A204.1 (cell line): ENCODE measurements at regions not wholly inside any gene's neighbourhood (a gene's known extent, or its start where the extent isn't known, plus 50 kb on each side); places are given as distances from the start of the nearest gene placed in this dataset.
"Not testable (repeated sequence)": the region's sequence is repeated elsewhere in the genome, so short reads cannot be mapped to it uniquely, and the experiment has no call there.

Source experiments
- FAIRE-seq: peaks from 2 replicates; lab custom pipeline; 2012; peaks lifted over from hg19 to GRCh38; lab: Jason Lieb, UNC

- FAIRE-seq: no peak
Observed at GRCh38 chr7:121521711-121522400, 125.7 kb upstream of the FAM3C start.

DNA sequence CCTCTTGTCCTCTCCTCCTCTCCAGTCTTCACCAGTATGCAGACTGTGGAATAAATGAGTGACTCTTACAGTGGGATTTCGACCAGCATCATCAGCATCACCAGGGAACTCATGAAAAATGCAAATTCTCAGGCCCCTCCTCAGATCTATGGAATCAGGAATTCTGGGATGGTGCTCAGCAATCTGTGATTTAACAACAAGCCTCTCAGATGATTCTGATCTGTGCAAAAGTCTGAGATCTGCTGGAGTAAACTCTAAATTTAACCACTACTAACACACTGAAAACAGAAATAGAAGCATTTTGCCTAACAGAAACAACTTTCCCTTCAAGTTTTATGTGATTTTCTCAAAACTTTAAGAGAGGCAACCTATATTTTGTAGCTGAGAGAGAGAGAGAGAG lies 124.8 kb upstream of the FAM3C start:
- no peak for FAIRE-seq

- FAIRE-seq: no peak
Observed at GRCh38 chr7:121519548-121520521, 123.7 kb upstream of the FAM3C start.

DNA sequence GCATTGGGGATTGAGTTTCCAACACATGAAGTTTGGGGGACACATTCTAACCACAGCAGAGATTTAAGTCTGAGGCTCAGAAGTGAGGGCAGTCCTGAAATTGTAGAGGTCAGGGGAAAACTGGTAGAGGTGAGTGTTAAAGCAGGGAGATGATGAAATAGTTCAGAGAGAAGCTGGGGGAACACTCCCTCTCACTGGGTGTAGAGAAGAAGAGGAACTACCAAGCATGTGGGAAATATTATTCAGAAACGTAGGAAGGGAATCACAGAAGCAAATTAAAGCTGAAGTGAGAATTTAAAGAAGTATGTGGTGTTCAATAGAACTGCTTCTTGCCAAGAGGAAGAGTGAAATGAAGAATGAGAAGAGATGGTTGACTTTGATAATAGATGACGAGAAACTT lies 121.5 kb upstream of the FAM3C start:
- no peak for FAIRE-seq

GRCh38 chr7:121516821-121517220 lies 120.7 kb upstream of the FAM3C start:
- FAIRE-seq: no peak

DNA sequence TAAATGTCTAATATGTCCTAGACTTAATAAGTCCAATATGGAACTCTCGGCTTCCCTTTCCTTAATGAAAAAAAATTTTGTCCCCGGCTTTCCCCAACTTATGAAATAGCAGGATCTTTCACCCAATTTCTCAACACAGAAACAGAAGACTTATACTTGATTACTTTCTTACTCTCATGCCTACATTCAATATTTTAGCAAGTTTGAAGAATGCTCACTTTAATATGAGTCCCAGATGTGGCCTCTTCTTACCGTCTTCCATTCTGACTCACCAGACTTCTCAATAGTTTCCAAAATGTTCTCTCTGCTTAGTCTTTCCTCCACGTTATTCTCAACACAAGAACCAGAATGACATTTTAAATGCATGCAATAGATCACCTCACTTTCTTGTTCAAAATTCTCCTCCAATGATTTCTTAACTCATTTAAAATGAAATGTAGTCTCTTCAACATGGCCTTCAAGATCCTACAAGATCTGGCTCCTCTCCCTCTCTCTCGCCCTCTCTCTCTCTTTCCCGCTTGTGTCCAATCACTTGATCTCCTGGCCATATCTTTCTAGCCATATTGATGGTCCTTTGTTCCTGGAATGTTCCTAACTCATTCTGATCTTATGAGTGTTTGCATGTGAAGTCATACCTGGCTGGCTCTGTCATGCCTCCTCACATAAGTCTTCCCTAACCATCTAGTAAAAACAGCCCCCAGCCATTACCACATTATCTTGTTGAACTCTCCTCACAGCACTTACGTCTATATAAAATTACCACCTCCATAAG lies 119.7 kb upstream of the FAM3C start:
- FAIRE-seq: no peak

DNA sequence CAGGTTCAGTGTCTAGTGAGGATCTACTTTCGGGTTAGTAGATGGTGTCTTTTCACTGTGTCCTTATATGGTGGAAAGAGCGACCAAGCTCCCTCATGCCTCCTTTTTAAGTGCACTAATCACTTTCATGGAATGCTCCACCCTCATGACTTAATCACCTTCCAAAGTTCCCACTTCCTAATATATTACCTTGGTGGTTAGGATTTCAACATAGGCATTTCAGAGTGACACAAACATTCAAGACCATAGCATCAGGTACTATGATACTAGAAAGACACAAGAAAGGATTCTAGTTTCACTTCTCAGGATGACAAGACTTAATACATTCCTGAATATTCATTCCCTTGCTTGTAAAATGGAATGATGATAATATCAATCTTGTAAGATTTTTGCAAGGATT lies 119.1 kb upstream of the FAM3C start:
- no peak for FAIRE-seq

- FAIRE-seq: no peak
Observed at GRCh38 chr7:121513105-121513504, 117.0 kb upstream of the FAM3C start.

- FAIRE-seq: no peak
Observed at GRCh38 chr7:121510858-121511482, 114.9 kb upstream of the FAM3C start.

- FAIRE-seq: no peak
Observed at GRCh38 chr7:121510302-121510701, 114.2 kb upstream of the FAM3C start.

GRCh38 chr7:121505540-121506182 lies 109.6 kb upstream of the FAM3C start:
- no peak for FAIRE-seq

DNA sequence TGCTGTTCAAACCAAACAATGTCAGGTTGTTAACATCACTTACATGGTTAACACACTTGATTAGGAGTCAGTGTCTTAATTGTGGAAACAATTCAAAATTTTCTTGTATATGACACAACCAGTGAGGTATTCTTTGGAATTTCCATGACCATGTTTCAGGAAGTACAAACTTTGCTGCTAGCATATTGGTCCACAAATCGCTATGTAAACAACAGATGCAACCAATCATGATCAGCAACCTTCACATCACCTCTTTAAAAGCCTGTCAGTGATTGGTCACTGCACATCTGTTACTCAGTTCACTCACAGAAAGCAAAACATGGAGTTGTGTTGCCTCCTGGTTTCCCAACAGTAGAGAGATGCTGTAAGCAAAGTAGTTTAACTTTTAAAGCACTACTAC lies 108.9 kb upstream of the FAM3C start:
- FAIRE-seq: no peak

- no peak for FAIRE-seq
Observed at GRCh38 chr7:121504482-121504881, 108.4 kb upstream of the FAM3C start.

DNA sequence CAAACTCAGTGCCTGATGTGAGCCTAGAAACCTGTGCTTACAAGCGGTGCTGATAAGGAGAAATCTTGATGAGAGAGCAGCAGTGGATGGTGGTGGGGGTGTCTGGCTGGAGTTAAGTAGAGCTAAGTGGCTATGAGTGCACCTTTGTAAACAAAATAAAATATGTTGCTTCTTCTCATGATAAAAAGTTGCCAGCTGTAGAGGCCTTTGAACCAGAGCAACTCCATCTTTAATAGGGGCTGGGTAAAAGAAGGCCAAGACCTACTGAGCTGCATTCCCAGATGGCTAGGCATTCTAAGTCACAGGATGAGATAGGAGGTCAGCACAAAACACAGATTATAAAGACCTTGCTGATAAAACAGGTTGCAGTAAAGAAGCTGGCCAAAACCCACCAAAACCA lies 107.6 kb upstream of the FAM3C start:
- FAIRE-seq: no peak

DNA sequence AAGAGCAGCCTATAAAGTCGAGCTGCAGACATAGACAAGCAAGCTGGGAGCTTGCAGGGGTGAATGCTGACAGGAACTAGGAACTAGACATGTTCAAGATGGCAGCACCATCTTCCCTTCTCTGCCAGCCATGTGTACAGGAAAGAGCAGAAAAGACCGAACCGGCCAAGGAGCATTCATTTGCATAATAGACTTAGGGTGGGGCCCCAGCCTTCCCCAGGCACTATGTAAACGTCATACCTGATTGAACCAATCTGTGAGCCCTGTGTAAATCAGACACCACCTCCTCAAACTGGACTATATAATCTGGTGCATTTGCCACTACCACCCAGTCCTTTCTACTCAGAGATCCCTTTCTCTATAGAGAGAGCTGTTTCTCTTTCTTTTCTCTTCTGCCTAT lies 106.9 kb upstream of the FAM3C start:
- no peak for FAIRE-seq

DNA sequence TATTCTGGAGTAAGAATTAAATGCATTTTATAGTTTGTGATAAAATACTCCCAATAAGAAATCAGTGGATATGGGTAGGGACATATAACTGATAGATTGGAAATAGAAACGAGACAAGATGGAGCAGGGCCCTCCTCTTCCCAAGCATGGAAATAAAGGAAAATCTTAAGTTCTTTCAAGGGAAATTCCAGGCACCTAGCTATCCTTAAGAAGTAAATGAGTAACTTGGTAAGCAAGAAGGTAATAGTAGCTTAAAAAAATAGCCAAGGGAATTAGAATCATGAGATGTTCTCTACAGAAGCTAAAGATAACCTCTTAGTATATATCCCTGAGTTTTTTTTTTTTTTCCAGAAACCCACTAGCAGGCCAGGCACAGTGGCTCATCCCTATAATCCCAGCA lies 105.5 kb upstream of the FAM3C start:
- no peak for FAIRE-seq

DNA sequence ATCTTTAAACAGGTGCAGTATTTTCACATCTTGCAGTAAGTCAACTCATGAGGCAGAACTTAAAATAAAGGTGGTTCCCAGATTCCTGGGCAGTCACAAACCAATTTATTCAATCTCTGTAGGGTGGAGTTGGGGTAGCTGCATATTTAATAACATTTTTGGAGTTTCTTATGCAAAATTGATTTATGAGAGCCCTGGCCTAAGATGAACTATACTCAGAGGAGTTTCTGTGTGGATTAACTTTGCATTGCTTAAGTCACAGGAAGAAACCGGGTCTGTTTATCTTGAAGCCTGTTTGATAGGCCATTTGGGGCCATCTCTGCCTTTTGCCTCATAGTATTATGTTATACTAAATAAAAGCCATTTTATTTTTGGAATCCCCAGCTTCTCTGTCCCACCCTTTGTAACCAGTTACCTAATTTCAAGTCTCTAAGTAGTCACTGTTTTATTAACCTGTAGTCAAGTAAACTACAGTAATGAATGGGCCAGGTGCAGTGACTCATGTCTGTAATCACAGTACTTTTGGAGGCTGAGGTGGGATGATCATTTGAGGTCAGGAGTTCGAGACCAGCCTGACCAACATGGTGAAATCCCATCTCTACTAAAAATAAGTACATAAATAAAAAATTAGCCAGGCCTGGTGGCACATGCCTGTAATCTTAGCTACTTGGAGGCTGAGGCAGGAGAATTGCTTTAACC lies 104.4 kb upstream of the FAM3C start:
- FAIRE-seq: no peak

DNA sequence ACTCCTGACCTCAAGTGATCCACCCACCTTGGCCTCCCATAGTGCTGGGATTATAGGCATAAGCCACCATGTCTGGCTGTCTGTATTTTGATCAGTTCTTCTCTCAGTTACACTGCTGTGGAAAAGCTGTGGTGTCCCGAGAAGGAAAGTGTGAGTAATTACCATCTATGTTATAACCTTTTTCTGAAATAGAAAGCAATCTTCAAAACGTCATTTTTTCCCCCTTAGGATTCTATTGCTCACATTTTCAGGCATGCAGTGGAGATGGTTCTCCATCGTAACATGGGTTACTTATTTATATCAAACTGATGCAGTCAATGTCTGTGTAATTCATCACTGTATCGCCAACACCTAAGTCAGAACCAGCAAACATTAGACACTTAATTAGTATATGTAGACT lies 103.5 kb upstream of the FAM3C start:
- FAIRE-seq: no peak

GRCh38 chr7:121498816-121499215 lies 102.7 kb upstream of the FAM3C start:
- no peak for FAIRE-seq

- not testable (repeated sequence) for FAIRE-seq
Observed at GRCh38 chr7:121497545-121497944, 101.4 kb upstream of the FAM3C start.

- FAIRE-seq: no peak
Observed at GRCh38 chr7:121494516-121494915, 98.4 kb upstream of the FAM3C start.
